Ammon's horn (tissue), 1 donor: ENCODE measurements at regions not wholly inside any gene's neighbourhood (a gene's known extent, or its start where the extent isn't known, plus 50 kb on each side); places are given as distances from the start of the nearest gene placed in this dataset.

Experiments
- DNase-seq: peaks from one replicate; pipeline ENCODE4 v3.0.0-alpha.2; 2016; ENCODE audit warnings: low spot score

DNA sequence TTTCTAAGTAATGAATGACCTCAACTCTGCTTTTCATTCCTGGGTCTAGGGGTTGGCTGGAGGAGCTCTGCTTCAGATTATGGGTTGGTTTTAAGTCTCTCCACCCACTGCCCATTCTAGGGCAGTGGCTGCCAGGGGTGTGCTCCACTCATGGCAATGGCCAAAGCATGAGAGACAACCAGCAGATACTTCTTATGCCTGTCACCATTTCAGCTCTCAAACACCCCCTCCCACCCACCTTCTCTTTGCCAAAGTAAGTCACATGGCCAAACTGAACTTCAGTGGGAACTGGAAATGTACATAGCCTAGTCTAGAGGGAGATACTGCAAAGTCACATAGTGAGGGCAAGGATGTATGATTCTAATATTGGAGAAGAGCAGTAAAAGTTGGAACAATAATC, 285.3 kb downstream of the RPLP1 start:
- no peak for DNase-seq

DNA sequence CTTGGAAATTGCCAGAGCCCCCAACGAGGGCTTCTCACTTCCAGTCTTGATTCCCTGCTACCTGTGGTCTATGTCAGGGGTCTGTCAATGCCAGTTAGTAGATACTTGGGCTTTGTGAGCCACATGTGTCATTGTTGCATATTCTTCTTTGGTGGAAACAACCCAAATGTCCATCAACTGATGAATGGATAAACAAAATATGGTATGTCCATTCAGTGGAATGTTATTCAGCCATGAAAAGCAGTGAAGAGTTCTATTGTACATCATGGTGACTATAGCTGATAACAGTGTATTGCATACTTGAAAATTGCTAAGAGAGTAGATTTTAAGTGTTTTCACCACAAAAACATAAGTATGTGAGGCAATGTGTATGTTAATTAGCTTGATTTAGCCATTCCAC, 288.1 kb downstream of the RPLP1 start:
- DNase-seq, result no peak

DNA sequence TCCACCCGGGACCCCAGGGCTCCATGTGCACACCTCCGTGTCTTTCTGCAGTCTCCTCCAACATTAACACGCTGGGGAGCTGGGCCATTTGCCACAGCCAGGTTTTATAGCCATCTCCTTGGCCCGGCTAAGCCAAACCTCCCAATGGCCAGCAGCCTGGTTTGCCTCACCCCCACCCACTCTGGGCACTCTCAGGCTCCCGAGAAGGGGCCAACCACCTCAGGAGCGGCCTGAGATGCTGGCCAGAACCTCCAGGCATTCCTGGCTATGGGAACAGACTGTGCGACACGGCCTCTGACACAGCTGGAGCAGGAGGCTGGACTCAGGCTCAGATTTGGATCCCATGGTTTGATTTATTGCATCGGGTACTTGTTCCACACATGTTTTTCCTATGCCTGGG, 289.7 kb downstream of the RPLP1 start:
- no peak for DNase-seq

DNA sequence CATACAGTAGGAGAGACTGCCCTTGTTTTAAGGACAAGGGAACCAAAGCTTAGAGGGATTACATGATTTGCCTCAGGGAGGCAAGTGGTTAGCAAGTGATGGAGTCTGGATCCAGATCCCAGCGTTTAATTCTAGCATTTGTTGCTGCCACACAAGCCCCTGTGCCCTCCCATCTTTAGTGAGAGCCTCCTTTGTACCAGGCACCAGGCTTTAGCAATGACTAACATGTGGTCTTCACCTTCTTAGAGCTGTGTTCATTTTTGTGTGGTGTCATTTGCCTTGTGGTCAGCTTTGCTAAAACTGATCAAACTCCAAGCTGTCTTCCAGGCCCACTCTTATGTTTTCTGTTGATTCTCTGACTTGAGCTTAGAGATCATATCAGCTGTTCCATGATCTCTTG, 290.5 kb downstream of the RPLP1 start:
- no peak for DNase-seq

DNA sequence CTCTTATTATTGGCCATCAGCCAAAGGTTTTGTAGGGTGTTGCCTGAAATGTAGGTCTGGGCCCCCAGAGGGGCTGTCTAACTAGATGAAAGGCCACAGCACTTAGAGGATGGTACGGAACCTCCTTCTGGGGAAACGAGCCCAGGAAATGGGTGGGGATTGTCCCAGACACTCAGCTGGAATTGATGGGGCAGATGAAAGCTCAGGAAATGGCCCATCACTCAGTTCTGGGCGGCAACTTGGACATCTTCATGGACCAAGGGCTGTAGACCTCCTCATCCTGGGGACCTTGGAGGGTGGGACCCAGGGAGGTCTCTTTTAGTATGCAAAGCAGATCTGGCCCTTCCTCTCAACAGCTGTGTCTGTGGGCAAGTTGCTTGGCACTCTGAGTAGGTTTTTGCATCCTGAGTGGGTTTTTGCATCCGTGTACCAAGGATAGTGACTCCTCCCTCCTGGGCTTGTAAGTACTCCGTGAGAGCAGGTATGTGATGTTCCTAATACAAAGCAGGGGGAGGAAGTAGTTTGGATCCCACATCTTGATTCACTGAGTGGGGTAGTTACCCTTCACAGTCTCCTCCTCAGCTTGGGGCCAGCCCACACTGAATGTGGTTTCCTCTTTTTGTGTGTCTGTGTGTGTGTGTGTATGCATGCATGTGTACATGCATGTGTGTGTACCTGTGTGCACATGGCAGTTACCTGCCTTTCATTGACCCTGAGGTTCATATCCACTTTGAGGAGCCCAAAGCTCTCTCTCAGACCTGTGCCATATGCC, 292.0 kb downstream of the RPLP1 start:
- DNase-seq, result no peak

DNA sequence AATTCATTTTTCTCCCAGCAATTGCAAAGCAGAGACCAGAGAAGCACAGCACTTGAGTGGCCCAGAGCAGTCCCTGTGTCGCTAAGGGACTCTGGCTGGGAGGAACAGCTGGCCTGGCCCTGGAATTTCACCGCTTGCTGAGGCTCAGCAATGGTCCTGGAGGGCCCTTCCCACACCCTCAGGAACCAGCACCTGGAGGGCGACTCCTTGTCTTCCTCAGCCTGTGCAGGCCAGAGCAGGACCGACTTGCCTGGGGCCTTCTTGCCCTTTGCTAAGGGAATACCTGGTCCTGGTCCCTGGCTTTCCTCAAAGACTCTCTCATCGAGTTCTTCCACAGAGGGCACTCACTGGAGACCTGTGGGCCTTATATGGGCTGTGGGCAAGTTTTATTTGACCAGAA, 294.6 kb downstream of the RPLP1 start:
- no peak for DNase-seq

DNA sequence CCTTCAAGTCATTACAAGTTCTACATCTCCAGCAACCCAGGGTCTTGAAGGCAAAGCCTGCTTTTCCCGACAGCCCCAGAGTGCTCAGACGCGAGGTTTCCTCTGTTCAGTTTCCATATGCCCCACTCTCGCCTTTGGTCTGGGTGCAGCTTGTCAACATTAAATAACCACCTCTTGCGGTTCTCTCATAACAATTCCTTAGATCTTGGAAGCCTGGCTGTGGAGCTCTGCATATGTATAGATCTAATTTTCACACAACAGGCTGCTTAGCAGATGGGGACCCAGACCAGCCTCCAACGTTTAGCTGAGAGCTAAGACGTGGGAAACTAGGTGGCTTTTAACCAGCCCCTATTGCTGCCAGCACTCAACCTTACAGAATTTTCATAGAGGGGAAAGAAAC, 295.5 kb downstream of the RPLP1 start:
- peak; percentile 24 for DNase-seq

DNA sequence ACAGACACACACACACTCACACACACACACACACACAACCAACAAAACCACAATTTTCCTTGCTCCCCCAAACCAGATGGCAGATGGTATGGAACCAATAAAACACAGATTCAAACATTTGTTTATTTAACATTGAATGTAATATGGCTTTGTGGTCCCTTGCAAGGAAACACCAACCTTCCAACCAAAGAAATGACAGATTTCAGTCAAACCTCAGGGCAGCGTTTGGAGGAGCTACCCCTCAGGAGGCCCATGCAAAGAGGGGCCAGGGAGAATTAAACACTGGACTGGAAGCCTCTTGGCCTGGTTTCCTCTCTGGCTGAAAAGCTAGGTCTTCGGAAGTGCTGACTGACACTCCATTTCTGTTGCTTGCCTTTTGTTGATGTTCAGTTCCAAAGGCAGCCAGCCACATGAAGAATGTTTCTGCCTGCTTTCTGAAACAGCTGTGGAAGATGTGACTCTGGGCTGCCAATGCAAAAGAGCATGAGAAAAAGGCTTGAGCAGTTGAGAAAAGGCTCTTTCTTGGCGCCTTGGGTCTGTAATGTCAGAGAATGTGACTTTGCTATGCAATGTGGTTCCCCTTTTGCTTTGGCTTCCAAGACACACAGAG, 296.1 kb downstream of the RPLP1 start:
- DNase-seq, result no peak

DNA sequence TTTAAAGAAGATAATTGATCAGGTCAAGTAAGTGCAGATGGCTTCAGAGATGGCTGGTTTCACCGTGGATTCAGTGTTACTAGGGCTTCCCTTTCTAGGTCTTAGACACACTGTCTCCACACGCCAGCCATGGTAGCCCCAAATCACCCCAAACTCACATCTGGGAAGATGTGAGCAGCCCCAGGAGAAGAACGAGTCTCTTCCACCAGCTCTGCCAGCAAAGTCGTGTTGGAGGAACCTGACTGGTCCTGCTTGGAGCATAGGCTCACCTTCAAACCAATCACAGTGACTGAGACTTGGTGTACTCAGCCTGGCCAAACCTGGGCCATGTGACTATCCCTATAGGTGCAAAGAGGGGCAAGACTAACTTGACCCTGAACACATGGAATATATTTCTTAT, 296.7 kb downstream of the RPLP1 start:
- DNase-seq, result no peak

DNA sequence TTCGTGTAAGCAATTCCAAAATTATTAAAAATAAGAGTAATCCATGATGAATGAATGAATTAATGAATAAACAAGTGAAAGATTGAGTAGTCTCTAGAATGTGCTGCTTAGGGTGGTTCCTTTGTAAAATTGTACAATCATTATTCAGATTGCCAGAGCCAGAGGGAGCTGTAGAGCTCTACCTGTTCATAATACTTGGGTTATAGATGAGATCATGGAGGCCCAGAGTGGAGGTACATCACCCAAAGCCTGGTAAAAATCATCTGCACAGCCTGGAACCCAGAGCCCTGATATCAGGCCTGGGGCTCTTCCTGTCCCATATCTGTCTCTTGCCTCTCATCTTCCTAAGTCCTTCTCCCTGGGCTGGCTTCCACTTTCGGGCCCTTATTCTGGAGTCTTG, 297.2 kb downstream of the RPLP1 start:
- no peak for DNase-seq

DNA sequence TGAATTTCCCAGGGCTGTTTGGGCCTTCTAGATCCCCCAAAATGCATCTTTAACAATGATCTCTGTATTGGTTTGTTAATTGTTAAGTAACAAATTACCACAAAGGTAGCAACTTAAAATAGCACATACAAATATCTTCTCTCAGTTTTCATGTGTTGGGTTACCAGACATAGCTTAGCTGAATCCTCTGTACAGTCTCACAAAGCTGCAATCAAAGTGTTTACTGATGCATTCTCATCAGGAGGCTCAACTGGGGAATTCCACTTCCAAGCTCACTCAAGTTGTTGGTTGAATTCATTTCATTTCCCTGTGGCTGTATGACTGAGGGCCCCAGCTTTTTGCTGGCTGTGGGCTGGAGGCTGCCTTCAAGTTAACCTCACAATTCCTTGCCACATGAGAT, 297.6 kb downstream of the RPLP1 start:
- DNase-seq, result no peak

DNA sequence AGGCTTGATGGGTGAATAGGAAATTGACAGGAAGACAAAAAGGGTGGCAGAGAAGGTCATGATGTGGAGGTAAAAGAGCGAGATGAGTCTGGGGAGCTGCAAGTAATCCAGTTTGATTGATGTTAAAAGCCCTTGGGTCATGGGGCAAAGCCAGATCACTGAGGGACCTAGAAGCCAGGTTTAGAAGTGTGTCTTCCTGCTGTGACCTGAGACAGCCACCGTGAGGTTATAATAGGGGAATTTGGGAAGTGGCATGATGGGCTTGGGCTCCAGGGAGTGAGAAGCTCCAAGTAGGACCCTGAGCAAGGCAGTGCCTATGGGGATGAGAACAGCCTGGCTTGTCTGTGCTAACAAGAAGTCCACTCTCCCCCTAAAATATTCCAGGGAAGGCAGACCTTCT, 298.5 kb downstream of the RPLP1 start:
- DNase-seq, result no peak

DNA sequence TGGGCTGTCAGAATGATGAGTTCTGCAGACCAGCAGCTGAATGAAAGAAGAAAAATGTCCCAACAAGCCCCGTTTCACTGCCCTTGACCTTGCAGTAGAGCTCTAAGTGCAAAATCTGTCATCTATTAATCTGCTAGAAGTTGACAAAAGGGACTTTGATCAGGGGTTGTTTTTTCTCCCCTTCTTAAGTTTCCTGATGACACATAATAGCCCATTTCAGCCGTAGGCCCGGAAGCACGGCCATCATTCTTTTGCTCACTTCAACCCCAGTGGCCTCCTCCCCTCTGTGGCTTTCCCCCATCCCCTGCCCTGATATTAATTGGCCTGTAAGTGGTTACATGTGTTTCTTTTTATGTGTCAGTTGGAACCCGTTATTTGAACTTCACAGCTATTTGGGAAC, 298.9 kb downstream of the RPLP1 start:
- DNase-seq, result no peak

DNA sequence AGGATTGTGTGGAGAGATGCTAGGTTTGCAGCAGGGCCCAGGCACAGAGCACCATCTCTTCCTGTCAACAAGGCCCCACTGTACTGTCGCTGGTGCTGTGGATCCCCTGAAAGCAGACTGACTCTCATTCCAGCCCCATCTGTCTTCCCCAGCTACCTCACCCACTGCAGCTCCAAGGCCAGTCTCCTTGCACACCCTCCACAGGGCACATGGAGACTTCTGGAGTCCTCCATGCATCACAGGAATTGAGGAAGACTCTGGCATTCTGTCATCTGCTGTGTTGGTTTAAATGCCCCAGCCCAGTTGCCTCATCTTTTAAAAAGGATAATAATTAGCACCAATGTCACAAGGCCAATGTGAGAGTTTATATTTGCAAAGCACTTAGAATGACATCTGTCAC, 301.2 kb downstream of the RPLP1 start:
- no peak for DNase-seq

DNA sequence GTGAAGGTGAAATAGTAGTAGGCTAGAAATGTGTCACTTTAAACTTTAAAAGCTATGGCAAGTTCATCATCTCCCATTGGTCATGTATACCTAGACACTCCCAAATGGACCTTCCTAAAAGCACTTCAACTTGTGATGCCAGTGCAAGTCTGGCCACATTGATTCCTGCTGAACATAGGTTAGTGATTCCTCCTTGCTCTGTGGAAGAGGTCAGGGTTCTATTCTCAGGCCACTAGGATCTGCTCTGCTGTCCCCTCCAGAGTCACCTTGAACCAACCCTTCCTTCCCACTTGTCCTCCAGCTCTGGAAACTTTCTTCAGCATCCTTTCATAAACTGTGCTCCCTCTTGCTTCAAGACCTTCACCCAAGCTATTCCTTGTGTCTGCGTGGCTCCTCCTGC, 301.7 kb downstream of the RPLP1 start:
- no peak for DNase-seq

DNA sequence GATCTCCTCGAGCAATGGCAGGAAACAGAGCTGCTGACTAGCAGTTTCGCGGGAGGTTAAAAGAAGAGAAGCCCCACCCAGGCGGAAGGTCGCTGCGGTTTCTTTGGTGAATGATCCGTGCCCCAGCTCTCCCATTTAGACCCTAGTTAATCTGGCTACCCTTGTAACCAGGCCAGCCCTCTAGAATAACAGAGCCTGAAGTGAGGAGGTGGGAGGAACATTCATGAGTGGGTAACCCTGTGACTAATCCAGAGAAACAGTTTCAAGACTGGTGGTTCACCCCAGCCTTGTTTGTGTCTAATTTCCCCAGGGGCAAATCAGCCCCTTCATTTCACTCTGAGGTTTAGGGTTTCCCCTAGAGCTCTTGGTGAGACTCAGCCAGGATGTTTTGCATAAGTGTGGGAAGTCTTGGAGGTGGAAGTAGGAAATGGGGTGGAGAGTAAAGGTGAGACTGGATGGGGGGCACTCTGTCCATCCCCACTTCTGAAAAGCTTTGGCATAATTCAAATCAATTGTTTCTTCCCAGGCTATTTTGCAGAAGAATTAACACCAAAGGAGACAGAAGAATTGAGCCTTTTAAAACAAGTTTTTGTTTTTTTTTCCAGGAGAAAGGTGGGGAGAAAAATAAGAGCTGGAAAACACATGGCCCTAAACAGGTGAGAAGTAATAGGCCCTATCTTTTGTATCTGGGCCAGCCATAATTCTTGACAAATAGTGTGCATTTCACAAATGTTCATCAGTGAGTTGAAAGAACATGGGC, 303.1 kb downstream of the RPLP1 start:
- no peak for DNase-seq

DNA sequence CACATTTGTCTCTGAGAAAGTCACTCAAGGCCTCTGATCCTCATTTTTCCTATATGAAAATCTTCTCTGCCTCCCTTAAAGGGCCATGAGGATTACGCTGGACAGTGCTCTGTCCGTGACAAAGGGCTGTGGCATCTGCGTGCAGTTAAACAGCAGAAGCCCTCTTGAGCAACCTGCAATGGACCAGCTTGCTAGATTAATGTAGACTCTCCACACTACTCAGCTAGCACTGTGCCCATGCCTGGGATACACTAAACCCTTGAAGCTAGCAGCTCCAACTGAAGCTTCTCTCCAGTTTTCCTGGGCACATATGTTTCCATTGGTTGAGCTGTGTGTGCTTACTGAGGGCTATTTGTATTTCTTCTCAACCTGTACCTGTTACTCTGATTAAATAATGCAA, 303.8 kb downstream of the RPLP1 start:
- no peak for DNase-seq

DNA sequence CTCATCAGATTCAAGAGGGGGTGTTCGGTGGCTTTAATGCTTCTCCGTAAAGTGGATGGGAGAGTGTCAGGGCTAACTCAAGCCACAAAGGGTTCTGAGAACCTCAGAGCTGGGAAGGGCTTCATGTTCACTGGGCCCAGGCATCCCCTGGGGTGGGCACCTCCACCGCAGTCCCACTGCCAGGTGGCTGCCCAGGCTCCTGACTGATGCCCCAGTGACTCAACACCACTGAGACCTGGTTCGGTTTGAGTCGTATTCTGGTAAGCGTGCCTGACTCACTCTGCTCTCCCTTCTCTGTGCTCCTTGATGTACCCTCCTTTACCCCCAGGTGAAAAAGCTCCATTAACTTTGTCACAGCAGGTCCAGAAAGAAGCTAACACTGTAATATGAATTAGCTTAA, 304.6 kb downstream of the RPLP1 start:
- DNase-seq, result no peak

DNA sequence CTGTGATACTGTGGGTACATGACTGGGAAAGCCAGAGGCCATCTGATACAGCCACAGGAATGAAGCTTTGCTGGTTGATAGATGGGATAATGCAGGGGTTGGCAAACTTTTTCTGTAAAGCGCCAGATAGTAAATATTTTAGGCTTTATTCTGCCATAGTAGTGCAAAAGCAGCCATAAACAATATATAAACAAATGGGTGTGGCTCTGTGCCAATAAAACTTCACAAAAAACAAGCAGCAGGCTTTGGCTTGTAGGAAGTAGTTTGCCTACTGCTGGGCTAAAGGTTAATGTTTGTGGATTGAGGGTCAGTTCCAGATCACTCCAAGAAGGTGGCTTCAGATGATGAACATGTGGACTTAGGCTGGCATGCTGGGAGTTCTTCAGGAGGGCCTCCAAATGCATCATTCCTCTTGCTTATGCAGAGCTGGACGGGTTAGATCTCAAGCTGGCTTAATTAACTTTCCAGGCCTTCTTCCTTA, 305.7 kb downstream of the RPLP1 start:
- no peak for DNase-seq

DNA sequence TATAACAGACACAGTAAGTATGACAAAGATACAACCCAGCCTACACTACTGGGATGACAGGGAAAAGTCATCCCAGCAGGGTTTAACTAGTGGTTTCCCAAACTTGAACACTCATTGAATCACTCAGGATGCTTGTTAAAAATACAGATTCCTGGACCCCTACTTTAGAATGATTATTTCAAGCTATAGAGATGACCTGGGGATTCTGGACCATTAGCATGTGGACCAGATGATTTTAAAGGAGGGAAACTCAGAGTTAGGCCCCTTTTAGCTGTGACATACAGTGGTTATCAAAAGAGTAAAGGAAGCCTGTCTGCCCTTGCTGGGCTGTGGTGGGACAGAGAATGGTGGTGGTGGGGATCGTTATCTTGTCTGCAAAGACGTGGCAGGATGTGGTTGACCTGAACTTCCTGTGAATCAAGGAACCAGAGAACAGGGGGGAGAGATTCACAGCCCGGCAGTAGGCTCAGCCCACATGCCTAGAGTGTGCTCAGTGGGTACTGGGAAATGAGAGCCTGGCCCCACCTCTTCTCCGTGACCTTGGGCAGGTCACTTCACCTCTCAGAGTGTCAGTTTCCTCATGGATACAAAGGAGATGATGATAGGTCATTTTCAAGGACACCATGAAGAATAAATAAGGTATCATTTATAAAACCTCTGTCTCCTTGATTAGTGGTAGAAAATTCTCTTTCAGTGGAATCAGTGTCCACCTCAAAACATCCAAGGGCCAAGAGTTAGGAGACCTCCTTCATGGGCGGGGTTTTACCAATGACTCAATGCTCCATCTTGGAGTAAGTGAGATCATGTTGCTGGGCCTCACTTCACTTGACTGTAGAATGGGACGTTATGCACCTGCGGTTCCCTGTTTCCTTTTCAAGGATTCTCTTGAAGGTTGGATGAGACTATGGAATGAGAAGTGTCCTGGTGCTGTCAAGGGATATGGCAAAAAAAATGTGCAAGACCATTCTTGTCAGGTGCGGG, 306.5 kb downstream of the RPLP1 start:
- DNase-seq, result peak; percentile 68

DNA sequence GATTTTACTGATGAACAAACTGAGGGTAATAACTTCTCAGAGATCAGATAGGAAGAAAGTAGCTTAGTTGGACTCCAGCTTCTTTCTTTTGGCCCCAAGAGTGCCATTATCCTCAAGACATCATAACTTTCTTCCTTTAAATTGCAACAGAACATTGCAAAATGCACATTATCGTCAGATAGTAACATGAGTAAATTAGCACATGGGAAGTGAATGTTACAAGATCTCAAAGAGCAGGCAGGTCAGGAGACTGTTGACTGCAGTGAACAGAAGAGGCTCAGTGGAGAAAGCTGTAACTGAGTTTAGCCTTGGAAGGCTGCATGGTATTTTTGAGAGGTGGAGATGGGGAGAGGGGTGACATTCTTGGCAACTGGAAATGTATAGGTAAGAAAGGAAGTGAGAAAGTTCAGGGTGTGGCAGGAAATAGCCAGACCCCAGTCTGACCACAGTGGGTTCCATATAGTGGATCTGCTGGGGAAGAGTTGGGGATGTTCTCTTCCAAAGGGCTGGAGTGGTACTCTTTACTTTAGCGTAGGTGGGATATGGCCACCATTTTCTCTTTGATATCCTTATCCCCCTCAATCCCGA, 307.7 kb downstream of the RPLP1 start:
- DNase-seq, result no peak
